8988T (cell line): ENCODE measurements at regions not wholly inside any gene's neighbourhood (a gene's known extent, or its start where the extent isn't known, plus 50 kb on each side); places are given as distances from the start of the nearest gene placed in this dataset.
"Not testable (repeated sequence)": the region's sequence is repeated elsewhere in the genome, so short reads cannot be mapped to it uniquely, and the experiment has no call there.

Experiments
- DNase-seq: peaks from one replicate; pipeline ENCODE4 v3.0.0; 2011

DNA sequence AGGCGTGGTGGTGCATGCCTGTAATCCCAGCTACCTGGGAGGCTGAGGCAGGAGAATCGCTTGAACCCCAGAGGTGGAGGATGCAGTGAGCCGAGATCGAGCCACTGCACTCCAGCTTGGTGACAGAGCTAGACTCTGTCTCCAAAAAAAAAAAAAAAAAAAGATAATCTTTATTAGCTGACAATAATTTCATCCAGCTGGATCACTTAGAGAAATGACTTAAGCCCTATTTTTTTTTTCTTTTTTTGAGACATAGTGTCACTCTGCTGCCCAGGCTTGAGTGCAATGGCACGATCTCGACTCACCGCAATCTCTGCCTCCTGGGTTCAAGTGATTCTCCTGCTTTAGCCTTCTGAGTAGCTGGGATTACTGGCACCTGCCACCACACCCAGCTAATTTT is 51.6 kb upstream of the MAP4K4 start:
- DNase-seq = not testable (repeated sequence)

DNA sequence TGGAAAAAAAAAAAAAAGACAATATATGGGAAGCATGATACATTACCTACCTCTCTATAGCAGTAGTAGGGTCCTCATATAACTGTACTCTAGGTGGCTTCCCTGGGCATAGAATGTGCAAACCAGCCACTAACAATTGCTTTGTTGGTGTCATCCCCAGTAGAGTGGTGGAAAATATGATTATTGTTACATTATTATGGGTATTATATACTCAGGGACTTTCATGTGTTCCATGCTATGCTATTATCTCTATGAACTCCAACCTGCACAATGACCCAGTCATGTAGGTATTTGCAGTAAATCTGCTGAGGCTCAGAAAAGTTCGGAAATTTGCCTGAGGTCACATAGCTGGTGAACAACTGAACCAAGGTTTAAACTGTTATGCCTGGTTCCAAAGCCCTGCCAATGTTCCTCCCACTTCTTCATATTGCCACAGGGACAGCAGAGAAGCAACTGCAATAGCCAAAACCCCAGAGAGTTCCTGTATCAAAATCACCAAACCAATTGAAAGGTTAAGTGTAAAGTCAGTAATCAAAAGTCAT is 52.6 kb upstream of the MAP4K4 start:
- no peak for DNase-seq

DNA sequence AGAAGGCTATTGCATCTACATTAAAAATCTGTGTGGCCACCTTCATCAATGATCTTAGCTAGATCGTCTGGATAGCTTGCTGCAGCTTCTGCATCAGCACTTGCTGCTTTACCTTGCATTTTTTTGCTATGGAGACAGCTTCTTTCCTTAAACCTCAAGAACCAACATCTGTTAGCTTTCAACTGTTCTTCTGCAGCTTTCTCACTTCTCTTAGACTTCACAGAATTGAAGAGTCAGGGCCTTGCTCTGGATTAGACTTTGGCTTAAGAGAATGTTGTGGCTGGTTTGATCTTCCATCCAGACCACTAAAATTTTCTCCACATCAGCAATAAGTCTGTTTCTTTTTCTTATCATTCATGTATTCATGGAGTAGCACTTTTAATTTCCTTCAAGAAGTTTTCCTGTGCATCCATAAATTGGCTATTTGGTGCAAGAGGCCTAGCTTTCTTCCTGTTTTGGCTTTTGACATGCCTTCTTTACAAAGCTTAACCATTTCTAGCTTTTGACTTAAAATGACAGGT is 54.4 kb upstream of the MAP4K4 start:
- no peak for DNase-seq

DNA sequence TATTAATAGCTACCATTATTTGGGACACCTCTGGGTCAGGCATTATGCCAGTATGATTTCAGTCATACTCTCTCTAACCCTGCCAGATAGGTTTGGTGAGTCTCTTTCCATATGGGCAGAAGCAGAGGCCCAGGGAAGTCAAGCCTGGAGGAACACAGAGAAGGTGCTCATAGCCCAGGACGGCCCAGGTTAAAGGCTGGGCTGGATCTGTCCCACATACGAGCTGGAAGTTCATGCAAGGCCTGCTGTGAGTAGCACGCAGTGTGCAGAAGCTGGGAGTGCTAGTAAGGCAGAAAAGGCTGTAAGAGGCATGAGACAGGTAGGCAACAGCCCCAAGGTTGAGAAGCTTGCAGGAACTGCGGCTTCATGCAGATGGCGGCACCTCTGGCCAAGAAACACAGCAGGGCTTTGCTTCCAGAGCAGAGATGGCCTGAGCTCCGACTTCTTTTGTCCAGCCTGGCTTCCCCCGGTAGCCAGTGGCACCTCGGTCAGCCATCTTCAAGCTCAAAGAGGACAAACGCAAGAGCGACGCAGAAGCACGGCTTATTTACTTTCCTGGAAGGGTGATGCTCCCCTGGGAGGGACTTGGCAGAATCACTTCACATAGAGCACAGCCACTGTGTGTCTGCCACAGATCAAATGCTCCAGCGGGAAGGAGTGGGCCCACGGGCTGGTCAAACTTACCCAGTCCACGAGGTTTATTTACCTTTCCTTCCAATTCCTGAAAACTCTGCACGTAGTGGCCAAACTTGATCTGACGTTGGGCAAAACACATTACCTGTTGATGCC is 58.5 kb upstream of the MAP4K4 start:
- DNase-seq = no peak

DNA sequence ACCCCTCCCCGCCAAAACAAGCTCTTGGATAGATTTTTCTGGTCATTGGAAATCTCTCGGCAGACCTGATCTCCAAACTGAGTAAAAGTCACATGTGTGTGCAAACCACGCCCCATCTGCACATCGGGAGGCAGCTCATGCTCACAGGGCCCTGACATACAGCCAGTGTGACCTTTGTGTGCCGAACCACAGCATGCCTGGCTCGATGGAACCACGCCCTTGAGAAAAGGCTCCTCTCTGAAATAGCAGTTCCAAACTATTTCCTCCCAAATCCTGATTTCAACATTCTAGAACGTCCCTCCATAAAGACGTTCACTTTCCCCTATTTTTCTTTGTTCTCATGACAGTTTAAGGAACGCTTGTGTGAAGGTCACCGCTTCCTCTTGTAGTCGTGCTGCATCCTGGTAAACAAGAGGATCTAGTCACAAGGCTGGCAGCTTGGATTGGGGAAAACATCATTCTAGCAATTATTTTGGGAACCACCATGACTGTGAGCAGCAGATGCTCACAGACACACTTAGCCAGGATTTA is 59.3 kb upstream of the MAP4K4 start:
- no peak for DNase-seq

DNA sequence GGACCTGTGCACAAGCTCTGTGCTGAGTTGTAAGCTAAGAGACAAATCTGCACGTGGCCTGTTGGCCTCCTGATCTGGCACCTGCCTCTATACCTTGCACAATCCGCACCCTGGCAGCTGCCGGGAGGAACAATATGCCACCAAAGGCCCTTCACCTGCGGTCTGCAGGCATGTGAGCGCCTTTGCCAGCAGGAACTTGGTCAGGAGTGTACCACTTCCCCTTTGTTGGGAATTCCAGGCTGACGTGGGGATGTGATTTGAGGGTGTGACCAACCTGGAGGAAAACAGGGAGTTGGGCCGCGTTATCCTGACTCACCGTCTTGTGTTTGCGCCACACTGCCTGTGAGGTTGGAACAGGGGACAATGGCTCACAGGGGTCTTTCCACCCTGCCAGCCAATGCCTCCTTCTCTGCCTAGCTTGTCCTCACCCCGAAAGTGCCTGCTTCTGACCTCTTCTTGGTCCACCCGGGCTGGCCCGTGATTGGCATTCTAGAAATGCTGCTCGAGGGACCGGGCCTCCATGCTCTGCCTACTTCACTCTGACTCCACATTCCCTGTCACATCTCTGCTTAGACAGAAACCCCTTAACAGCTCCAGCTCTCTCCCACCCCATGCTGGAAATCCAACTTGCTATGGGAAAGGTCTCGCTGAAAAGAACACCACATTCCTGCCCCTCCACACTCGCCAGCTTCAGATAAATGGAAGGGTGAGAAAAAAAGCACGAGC is 67.1 kb upstream of the MAP4K4 start:
- DNase-seq = peak; percentile 52

DNA sequence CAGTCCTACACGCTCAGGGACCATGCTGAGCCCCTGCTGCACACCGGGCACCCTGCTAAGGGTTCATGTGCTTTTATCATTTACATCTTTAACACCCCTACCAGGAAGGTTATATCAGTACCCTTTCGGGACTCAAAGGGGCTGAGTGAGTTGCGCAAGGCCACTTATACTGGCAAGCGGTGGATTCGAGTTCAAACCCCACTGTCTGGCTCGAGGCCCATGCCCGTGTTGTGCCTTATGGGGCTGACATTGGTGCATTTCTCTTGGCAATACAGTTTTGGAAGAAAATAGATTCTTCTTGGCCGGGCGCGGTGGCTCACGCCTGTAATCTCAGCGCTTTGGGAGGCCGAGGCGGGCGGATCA is 69.5 kb upstream of the MAP4K4 start:
- no peak for DNase-seq

DNA sequence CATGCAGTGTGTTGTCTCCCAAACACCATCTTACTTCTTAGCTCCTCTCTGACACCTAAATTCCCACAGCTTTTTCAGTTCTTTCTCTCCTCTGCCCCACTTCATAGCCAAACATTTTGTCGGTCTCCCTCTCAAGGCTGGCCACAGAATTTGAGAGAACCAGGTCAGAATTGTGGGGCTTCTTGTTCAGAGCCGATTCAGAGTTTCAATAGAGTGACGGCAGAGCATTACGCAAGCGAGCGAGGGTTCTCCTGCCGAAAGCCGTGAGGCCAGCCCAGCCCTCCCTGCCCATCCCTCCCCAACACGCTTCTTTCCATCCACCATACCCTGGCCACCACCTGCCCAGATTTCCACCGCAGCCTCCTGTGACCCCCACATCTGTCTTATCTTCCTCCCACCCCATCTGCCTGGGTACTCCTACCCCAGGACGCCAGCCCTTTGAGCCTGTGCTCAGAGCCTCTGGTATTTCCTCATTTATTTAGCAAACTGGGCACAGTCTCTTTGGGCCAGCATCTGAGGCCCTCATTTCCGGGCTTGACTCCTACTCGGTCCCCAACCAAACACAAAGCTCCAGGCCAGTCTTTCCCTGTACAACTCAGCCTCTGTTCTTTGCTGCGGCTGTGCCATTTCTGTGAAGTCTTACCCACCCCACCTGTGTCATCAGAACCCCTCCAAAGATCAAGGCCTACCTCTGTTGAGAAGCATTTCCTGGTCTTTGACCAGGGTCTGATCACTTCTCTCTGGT is 70.0 kb upstream of the MAP4K4 start:
- no peak for DNase-seq

DNA sequence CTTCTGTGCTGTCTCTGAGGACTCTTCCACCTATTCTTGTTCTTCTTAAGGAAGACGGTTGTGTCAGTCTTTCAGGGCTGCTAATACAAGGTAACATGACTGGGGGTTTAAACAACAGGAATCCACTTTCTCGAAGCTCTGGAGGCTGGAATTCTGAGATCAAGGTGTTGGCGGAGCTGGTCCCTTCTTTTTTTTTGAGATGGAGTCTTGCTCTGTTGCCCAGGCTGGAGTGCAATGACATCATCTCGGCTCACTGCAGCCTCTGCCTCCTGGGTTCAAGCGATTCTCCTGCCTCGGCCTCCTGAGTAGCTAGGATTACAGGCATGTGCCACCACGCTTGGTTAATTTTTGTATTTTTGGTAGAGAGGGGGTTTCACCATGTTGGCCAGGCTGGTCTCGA is 71.7 kb upstream of the MAP4K4 start:
- DNase-seq = not testable (repeated sequence)

DNA sequence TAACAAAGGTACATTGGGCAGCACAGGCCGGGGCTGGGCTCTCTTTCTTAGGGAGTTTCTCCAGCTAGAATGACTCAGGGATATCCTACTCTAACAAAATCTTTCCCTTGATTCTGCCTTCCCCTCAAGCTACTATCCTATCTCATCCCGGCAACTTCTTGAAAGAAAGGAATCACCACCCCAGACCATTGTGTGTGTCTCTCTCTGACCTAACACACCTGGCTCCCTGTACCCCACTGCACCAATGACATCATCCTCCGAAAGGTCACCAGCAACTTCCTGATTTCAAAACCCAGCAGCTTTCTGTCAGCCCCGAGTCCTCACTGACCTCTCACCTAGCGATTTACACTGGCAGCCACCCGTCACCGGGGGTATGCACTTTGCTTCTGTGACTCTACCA is 72.1 kb upstream of the MAP4K4 start:
- DNase-seq = no peak

DNA sequence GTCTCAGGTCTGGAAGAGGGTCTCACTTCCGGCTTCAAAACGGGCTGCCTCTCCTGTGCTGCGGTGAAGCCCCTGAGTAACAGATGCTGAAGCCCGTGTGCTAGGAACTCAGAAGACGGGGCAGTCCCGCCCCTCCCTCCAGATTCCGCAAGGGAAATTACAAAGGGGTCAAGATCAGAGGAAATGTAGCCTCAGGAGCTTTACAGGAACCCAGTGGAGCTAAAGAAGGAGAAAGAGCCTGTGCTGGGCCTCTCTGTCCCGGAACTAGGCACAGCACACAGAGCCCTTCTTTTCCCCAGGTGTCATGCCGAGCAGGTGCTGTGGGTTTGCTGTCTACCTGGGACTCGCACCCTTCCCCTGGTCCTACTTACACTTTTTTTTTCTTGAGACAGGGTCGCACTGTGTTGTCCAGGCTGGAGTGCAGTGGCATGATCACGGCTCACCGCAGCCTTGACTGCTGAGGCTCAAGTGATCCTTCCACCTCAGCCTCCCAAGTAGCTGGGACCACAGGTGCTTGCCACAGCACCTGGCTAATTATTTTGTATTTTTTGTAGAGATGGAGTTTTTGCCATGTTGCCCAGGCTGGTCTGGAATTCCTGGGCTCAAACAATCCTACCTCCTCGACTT is 72.7 kb upstream of the MAP4K4 start:
- no peak for DNase-seq

DNA sequence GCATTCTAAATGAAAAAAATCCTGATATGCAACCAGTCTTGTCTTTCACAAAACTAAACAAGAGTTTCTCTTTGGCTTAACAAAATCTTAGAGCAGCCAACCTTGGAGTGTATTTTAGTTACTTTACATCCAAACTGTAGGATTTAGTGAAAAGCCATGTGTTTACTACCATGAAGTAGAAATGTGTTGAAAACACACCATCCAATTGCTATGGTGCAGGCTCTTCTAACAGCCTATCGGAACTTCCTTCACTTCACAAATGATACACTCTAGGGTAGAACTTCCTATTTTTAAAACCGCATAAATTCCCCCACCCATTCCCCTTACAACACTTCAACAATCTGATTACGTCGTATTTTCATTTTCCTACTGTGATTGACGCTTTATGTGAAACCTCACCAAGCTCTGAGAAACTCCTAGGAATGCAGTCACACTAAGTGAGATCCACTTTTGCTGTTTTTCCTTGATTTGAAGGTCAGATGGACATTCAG is 74.4 kb upstream of the MAP4K4 start:
- DNase-seq = no peak

DNA sequence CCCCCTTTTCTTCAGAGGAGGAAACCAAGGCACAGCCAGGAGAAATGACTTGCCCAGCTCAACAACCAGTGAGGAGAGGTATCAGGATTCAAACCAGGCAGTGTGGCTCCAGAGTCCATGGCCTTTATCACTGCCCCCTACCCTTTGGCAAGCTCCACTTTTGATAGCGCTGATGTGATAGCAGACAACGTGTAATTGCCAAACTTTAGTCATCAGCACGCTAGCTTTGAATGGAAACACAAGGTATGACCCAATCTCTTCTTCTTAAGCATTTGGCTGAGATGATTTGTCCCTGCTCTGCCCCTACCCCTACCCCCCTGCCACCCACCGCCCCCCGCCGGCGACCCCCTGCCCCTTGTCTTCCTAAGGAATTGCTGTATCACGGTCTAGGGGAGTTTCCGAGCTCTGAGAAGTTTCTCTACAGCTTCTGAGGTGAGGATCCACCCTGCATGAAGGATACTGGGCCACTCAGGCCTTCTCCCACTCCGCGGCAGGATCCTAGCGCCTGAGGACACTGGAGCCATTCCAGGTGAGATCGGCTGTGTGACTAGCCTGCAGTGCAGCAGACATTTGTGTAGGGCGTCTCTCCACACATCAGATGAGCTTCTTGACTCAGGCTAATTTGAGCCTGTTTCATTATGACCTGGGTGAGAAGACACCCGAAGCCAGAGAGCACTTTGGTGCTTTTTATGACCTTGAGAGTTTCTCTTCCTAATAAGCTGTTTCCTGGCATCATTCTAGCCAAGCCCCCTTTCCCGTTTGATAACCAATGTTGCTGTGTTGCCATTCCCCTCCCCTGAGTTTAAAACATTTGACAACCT is 75.1 kb upstream of the MAP4K4 start:
- DNase-seq = no peak

DNA sequence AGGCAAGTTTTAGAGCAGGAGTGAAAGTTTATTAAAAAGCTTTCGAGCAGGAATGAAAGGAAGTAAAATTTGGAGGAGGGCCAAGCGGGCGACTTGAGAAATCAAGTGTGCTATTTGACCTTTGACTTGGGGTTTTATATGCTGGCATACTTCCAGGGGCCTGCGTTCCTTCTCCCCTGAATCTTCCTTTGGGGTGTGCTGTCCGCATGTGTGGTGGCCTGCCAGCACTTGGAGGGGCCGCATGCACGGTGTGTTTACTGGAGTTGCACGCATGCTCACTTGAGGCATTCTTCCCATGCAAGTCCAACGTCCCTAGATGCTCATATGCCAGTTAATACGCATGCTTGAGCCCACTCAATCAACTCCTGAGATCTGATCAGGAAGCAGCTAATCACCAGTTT is 78.3 kb upstream of the MAP4K4 start:
- DNase-seq = no peak

DNA sequence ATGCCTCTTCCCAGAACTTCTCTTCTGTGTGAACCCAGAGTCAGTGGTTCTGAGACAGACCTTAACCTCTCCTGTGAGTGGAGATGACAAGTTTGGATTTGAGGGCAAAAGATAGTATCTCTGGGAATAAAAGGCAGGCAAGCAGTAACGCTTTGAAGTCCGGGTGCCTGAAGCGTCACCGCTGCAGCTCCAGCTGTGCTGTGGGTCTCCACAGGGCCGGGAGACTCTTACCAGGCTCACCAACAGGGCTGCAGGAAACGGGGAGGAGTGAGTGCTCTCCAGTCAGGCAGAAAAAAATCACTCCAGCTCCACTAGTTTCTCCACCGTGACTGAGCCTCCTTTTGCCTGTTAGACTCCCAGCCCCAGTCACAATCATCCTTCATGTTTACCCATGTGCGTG is 79.7 kb upstream of the MAP4K4 start:
- DNase-seq = no peak

DNA sequence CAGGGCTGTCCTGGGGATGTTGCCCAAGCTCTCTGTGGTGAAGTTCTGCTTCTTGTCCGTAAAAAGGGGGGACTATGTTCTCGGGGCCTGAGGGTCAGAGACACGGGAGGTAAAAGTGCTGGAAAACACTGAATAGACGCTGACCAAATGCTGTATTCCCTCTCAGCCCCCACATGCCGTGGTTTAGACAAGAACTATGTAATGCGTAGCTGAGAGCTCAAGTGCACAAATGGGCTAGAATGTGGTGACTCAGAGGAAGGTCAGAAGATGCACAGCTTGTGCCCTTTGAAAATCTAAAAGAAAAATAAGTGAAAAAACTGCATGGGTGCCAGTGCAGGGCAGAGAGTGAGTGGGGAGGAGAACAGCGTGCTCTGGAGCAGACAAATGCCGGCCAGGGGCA is 80.3 kb upstream of the MAP4K4 start:
- DNase-seq = no peak

DNA sequence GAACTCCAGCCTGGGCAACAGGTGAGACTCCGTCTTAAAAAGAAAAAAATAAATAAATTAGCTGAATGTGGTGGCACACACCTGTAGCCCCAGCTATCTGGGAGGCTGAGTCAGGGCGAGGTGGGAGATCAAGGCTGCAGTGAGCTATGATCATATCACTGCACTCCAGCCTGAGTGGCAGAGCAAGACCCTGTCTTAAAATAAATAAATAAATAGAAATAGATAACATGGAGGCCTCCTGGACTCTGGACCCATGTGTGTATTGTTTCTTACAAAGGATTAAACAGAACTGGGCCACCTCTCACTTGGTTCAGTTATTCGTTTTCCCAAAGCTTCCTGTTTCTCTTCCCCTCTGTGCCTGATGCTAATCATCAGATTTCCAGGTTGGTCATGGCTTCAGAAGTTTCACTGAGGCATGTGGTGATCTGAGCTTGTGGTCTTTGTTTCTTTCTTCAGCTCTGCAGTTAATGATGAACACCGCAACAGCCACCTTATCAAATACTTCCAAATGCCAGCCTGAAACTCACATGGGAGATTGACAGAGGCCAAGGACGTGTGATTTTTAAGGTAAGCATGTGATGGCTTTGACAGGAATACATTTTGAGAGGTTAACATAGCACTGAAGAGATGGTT is 83.3 kb upstream of the MAP4K4 start:
- no peak for DNase-seq

DNA sequence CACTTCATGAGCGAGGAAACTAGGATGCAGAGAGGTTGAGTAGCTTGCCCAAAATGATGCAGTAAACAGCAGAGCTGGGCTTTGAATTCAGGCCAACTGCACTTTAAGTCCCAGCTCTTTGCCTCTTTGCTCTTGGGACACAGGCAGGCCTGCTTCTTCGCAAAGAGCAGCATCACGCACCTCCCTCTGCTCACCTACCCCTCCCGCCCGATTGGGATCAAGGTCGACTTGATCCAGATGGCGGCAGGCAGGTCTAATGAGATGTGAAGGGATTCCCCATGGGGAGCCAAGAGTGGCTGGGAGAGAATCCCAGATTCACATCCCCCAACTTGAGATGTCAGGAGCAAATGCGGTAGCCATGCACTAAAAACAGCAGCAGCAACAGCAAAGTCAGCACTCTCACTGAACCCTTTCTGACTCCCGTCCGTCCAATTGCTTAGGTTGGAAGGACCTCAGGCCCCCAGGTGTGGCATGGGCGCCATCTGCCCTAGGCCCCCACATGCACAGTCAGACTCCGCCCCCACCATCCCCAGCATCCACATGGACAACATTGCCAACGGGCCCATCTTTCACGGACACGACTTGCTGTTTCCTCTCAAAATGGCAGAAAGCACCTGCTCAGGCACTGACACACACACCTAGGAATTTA is 84.3 kb upstream of the MAP4K4 start:
- DNase-seq = no peak

DNA sequence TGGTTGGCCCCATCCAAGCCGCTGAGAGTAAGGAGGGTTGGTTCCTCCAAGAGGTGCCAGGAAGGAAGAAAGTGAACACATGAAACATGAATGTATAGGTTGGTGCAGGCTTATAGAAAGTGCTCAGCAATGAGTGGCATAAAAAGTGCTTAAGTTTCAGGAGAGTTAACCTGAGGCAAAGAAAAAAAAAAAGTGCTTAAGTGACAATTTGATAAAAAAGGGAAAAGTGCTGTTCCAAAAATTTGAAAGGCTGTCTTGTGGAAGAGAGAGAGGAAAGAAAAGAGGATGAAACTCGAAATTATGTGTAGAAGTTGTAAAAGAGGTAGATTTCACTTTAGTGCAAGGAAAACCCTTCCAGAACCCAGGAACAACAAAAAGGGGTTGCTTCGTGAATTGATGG is 85.5 kb upstream of the MAP4K4 start:
- DNase-seq = no peak

DNA sequence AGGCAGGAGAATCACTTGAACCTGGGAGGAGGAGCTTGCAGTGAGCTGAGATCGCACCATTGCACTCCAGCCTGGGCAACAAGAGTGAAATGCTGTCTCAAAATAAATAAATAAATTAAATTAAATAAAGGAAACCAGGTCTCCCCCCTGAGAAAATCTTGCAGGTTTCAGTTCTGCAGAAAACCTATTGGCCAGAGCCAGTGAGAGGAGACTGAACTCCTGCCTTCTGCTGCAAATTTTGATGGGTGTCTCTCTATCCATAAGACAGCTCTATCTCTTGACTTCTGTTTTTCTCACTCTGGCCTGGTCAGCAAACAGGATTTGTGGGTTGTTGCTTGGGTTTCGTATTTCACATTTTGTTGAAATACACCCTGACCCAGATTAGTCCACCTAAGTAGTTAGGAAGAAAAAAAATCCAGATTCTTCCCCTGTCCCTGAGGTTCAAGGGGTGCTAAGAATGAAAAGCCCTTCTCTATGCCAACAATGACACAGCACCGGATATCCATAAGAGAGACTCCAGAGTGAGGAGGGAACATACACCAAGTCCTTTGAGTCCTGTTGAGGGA is 86.7 kb upstream of the MAP4K4 start:
- DNase-seq = no peak
